ENCODE measurements at regions not wholly inside any gene's neighbourhood (a gene's known extent, or its start where the extent isn't known, plus 50 kb on each side); places are given as distances from the start of the nearest gene placed in this dataset.

DNA sequence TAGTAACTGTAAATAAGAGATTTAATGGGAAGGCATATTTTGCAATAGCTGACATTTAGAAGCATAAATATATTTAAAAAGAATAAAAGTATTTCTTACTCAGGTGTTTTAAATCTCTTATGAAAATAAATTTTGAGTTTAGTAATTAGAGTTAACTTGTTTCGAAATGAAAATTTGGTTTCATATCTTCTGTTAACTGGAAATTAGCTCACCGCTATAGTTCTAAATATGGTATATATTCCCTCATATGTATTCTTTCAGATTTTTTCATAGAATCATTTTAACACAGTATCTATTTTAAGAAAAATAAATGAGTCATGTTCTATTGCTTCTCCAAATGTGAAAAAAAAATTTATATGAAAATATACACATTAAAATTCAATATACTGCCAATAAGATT lies 434.1 kb downstream of the DTWD2 start:
- TF ChIP-seq, protein P1, sequence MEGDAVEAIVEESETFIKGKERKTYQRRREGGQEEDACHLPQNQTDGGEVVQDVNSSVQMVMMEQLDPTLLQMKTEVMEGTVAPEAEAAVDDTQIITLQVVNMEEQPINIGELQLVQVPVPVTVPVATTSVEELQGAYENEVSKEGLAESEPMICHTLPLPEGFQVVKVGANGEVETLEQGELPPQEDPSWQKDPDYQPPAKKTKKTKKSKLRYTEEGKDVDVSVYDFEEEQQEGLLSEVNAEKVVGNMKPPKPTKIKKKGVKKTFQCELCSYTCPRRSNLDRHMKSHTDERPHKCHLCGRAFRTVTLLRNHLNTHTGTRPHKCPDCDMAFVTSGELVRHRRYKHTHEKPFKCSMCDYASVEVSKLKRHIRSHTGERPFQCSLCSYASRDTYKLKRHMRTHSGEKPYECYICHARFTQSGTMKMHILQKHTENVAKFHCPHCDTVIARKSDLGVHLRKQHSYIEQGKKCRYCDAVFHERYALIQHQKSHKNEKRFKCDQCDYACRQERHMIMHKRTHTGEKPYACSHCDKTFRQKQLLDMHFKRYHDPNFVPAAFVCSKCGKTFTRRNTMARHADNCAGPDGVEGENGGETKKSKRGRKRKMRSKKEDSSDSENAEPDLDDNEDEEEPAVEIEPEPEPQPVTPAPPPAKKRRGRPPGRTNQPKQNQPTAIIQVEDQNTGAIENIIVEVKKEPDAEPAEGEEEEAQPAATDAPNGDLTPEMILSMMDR (conservative IDR thresholded peaks at IDR 0.05; ENCODE audit: low read length): no peak
- no peak for TF ChIP-seq EZH2phosphoT487 (IDR thresholded peaks at IDR 0.05; ENCODE audit: borderline replicate concordance, low read depth, low read length)
